GM12872 (cell line): ENCODE measurements at regions not wholly inside any gene's neighbourhood (a gene's known extent, or its start where the extent isn't known, plus 50 kb on each side); places are given as distances from the start of the nearest gene placed in this dataset.

Experiments
- TF ChIP-seq, protein P1 (sequence below): IDR thresholded peaks from 3 replicates; pipeline ENCODE4 v1.5.1; 2011; ENCODE audit warnings: low read depth, mild to moderate bottlenecking, low read length, moderate library complexity; ENCODE audit not compliant: insufficient read depth

DNA sequence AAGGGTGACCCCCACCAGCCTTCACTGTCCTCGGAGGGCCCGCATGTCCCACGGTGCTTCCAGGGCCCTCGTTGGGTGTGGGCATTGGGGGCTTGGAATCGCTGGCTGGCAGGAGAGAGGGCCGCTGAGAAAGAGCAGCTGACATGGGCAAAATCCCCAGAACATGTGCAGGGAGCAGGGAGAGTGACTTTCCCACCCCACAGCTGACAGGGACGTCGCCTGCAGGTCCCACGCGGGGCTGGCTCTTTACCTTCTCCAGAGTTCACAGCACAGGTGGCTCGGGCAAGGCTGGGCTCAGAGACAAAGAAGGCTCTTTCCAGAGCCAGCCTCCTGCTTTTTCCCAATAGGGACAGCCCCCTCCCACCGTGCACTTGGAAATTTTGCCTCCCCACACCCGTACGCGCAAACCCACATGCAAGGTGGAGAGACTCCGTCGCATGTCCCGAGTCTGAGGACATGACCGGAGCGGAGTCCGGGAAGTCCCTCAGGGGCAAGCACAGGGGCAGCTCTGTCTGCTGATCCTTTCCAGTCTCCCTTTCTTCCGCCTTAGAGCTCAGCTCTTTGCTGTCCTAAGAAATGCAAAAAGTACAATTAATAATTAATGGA lies 370.2 kb upstream of the MYT1L start:
- TF ChIP-seq, protein P1, sequence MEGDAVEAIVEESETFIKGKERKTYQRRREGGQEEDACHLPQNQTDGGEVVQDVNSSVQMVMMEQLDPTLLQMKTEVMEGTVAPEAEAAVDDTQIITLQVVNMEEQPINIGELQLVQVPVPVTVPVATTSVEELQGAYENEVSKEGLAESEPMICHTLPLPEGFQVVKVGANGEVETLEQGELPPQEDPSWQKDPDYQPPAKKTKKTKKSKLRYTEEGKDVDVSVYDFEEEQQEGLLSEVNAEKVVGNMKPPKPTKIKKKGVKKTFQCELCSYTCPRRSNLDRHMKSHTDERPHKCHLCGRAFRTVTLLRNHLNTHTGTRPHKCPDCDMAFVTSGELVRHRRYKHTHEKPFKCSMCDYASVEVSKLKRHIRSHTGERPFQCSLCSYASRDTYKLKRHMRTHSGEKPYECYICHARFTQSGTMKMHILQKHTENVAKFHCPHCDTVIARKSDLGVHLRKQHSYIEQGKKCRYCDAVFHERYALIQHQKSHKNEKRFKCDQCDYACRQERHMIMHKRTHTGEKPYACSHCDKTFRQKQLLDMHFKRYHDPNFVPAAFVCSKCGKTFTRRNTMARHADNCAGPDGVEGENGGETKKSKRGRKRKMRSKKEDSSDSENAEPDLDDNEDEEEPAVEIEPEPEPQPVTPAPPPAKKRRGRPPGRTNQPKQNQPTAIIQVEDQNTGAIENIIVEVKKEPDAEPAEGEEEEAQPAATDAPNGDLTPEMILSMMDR = no peak

DNA sequence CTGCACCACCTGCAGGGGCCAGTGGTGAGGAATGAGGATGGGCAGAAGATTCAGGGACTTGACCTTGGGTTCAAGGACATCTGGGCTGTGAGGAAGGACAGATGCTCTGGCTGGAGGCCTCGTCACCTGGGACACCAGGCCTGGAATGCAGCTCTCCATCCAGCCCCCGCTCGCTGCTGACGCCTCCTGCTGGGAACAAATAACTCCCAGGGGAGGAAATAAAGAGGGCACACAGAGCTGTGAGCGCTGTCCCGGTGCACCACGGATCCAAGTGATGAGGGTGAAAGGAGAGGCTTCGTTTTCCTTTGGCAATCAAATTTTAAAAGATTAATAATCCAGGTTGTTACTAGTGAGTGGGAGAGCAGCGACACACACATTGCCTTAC lies 368.0 kb upstream of the MYT1L start:
- TF ChIP-seq, protein P1 = no peak

DNA sequence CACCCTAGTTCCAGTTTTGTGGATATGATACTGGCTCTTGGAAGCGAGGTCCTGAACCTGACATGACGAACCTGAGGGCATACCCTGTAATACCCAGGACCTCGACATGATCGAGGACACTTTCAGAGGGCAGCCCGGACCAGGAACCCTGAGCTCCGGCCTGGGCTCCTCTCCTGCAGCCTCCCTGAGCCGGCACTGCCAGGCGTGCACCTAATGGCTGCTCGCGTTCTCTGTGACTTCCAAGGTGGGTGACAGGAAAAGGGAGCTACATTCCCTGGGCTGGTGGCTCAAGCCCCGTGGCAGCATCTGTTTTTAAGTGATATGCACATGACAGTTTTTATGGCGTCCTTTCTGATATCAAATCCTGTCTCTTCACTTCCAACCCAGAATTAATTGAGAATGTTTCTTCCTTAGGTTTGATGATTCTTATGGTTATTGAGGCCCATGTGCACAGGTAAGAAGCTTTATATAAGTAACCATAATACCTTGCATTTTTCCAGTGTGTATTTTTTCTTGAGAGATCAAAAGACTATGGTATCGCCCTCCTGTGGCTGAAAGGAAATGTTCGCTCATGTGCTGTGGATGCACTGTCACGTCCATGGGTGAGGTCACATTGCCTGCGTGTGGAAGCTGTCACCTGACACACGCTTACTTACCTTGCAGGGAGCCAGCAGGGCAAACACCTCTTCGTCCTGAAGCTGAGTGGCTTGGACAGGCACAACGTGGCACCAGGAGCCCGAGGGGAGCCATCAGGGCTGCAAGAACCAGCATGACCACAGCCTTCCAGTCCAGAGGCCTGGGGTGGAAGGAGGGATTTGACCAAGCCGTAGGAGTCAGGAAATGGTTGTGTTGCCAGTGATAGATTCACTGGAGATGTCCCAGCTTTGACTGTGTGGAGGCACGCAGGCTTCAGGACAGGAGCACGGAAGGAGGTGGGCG lies 367.4 kb upstream of the MYT1L start:
- TF ChIP-seq, protein P1 = peak; percentile 29; the same call in 1 of the 3 replicates

DNA sequence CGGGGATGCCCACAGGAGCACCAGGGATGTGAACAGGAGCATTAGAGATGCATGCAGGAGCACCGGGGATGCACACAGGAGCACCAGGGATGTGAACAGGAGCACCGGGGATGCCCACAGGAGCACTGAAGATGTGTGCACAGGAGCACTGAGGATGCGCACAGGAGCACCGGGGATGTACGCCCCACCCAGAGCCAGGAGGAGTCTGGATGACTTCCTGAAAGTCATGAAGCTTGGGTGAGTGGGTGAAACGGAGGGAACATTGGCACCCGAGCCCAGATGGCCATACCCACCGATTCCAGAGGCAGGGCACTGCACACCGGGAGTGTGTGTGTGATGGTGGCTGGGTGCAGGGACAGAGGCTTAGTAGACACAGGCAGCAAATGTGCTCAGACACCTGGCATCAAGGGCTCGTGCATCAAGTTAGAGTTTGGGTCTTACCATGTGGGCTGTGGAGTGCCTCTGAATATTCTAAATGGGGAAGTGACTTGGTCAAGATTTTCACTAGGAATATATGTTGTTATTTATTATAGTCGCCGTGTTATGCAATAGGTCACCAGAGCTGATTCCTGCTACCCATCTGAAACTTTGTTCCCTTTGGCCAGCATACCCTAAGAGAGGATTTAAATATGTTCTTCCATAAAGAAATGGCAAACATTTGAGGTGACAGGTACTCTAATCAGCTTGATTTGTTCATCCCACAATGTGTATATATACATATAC lies 365.8 kb upstream of the MYT1L start:
- TF ChIP-seq, protein P1 = no peak

DNA sequence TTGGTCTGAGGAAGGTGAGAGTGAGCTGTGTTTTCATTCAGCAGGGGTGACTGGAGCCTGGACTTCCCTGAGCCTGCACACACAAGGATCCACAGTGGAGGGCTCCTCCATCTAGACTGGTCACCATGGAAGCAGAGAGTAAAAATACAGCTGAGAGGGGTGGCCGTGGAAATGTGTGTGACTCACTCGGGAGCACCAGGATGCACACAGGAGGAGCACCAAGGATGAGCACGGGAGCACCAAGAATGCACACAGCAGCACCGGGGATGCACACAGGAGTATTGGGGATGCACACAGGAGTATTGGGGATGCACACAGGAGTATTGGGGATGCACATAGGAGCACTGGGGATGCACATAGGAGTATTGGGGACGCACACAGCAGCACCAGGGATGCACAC lies 365.2 kb upstream of the MYT1L start:
- TF ChIP-seq, protein P1 = no peak

DNA sequence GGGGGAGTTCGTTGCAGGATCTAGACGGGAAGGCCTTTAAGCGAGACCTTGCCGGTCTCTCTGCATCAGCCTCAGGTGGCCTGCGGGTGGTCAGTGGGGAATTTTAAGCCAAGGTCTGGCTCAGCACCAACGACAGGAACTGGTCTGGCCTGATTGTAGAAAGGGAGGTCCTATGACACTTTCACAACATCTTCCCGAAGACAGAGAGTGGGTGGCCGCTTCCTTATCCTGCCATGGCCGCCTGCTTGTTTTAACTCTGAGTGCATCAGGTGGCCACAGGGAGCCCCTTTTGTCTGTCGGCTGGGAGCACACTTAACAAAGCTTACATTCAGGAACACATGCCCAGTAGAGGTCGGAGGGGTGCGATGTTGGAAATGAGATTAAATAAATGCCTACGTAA lies 363.7 kb upstream of the MYT1L start:
- TF ChIP-seq, protein P1 = no peak
